HG03025 (cell line): ENCODE measurements at regions not wholly inside any gene's neighbourhood (a gene's known extent, or its start where the extent isn't known, plus 50 kb on each side); places are given as distances from the start of the nearest gene placed in this dataset.

Source experiments
- ATAC-seq: cut with Tn5 transposase; IDR thresholded peaks from one replicate; pipeline ENCODE4 v1.9.1; 2021; ENCODE audit warnings: mild to moderate bottlenecking, moderate library complexity; ENCODE audit not compliant: unreplicated experiment, low FRiP score

DNA sequence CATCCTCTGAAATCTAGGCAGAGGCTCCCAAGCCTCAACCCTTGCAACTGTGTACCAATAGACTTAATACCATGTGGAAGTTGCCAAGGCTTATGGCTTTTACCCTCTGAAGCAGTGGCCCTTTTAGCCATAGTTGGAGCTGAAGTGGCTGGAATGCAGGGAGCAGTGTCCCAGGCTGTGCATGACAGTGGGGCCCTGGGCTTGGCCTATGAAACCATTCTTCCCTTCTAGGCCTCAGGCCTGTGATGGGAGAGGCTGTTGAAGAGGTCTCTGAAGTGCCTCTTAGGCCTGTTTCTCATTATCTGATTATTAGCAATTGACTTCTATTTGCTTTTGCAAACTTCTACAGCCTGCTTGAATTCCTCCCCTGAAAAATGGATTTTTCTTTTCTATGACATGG, 612.7 kb upstream of the ZWINT start:
- ATAC-seq = no peak

- no peak for ATAC-seq
Observed at GRCh38 chr10:56943221-56943755, 582.2 kb upstream of the ZWINT start.

DNA sequence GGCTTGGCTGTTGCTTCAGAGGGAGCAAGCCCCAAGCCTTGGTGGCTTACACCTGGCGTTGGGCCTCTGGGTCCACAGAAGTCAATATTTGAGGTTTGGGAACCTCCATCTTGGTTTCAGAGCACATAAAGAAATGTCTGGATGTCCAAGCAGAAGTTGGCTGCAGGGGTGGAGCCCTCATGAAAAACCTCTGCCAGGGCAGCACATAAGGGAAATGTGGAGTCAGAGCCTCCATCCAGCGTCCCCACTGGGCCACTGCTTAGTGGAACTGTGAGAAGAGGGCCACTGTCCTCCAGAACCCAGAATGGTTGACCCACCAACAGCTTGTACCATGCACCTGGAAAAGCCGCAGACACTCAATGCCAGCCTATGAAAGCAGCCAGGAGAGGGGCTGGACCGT, 573.5 kb upstream of the ZWINT start:
- ATAC-seq = no peak

DNA sequence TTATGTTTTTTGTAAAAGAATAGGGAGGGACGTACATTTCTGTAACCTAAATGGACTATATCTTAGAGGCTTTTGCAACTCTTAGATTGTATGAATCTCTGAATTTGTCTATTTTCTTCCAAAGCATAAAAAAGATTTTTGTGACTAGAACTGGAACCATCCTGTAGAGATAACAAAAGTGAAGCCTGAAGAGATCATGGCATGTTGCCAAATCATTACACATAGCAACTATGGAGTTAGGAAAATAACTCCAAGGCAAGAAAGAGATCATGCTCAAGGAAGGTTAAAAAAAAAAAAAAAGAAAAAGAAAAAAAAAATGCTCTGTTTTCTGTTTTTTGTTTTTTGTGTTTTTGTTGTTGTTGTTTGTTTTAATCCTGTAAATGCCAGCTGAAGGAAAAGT, 567.7 kb upstream of the ZWINT start:
- ATAC-seq = no peak

GRCh38 chr10:56927701-56928100, 566.6 kb upstream of the ZWINT start:
- ATAC-seq = no peak

DNA sequence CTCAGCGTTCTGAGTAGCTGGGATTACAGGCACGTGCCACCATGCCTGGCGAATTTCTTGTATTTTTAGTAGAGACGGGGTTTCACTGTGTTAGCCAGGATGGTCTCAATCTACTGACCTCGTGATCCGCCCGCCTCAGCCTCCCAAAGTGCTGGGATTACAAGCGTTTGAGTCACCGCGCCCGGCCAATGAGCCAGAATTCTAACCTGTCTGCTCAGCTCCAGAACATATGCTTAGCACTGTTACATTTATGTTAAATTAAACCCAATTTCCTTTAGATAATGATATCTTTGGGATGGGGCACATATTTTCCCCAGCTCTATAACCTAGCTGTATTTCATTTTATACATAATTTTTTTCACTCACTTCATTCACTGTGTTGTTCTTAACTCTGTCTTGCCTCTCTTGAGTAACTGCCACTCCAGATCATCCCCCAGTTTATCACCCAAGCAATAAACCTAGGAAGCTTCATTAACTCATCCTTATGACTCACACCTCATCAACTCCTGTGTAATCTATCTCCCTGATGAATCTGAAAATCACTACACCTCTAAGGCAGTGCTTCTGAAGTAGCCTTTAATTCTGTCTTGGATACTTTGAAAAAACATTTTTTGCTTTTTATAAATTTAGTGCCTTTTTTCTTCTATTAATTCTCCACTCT, 559.7 kb upstream of the ZWINT start:
- no peak for ATAC-seq

DNA sequence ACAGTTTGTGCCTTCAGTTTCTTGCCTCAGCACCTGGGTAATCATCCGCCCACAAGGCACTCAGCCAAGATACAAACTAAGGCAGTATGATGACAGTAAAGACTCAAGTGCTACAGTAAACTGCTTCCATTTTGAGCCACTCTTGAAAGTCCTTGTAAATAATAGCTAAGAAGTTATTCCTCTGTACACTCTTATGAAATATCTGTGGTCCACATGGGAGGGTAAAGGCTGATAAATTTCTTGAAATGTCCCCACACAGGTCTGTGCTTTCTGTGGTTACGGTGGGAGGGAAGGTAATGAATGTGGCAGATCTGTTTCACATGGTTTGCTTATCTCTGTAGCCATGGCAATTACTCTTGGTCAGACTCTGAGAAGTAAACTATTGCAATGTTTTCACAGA, 551.0 kb upstream of the ZWINT start:
- no peak for ATAC-seq

GRCh38 chr10:56905051-56905450, 544.0 kb upstream of the ZWINT start:
- no peak for ATAC-seq

DNA sequence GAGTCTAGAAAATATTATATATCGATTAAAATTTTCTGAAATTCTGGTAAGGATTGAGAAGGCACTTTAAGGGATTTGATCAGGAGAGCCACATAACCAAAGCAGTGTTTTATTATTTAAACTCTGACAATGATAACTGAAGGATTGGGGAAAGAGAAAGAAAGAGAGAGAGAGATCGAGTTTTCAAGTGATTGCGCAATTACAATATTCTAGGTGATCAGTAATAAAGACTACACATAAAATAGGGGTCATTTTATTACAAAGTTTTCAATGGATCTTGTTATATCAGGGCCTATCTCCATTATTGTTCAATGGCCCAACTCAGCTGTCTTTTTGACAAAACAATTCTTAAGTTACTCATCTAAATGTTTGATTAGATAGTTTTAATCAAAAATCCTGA, 541.5 kb upstream of the ZWINT start:
- ATAC-seq = no peak

DNA sequence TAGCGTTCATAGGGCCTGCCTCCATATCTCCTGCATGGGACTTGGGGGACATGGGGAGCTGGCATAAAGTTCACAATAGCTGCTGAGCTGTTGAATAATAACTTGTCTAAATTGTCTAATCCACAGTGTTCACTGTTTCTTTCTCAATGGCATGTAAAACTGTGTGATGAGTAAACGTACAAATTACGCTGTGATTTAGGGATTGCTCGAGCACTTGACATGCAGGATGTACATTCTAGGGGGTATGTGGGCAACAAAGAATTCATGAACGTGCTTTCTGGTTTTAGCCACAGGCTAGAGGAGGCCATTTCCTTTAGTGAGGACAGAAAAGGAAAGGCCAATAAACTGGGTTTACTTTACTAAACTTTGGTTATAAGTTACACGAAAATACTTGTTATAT, 534.2 kb upstream of the ZWINT start:
- no peak for ATAC-seq

DNA sequence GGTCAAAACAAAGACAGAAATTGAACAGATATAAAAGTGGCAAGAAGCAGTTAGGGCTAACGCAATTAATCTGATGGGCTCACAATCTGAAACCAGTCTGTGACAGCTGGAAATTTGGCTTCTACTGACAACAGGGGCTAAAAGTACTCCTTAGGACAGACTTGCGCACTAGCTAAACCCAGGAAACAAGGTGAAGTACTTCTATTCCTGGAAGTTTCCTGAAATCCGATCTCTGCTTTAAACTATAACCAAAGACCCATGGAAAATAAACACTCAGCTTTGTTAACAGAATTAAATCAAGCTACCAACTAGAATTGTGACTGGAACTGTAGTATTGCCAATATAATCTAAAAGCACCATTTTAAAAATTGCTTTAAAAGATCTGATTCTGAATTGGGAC, 520.2 kb upstream of the ZWINT start:
- no peak for ATAC-seq

DNA sequence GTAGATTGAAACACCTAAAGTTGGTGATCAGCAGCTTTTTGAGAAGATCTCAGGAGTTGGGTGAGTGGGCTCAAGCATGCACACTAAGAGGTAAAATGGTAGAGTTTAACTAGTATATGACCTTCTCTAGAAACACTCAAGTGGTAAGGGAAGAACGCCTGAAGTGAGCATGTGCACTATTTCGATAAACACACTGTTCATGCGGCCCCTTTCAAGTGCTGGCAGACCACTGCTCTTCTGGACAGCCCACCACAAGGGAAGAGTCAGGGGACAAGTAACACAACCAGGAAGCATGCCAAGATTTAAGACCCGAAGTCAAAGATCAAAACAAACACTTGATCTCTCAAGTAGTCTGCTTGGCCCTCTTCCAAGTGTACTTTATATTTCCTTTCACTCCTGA, 519.5 kb upstream of the ZWINT start:
- no peak for ATAC-seq

- ATAC-seq = no peak
Observed at GRCh38 chr10:56874950-56875349, 513.9 kb upstream of the ZWINT start.

DNA sequence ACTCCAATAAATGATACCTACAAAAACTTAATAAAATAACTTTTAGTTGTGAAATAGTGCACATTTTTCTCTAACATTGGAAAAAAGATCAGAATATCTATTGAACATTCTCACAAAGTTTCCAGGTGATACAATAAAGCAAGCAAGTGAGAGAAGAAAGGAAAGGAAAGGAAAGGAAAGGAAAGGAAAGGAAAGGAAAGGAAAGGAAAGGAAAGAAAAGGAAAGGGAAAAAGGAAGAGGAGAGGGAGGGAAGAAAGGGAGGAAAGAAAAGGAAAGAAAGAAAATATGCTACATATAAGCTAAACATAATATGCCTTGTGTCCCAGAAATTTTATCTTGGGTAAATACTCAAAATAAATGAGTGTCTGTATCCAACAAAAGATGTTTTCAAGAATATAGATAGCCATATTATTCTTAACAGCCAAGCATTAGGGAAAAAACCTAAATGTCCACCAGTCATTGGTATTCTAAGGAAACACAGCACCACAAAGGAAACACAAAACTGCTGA, 510.2 kb upstream of the ZWINT start:
- ATAC-seq = no peak

DNA sequence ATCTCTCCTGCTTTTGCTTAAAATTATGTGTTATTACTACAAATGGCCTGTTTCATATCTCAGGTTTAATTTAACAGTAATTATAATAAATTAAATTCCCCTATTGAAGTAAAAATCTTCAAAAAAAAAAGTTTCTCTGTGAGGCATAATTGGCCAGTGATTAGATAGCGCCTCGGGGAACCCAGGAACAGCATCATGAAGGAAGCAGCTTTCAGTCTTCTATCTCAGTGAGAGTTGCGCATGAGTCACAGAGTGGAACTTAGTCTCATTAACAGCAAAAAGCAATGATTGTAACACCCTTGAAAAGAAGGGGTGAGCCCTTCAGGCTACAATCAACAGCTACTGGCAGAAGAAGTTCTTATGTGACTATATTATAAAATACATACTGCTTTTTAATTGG, 506.2 kb upstream of the ZWINT start:
- no peak for ATAC-seq

DNA sequence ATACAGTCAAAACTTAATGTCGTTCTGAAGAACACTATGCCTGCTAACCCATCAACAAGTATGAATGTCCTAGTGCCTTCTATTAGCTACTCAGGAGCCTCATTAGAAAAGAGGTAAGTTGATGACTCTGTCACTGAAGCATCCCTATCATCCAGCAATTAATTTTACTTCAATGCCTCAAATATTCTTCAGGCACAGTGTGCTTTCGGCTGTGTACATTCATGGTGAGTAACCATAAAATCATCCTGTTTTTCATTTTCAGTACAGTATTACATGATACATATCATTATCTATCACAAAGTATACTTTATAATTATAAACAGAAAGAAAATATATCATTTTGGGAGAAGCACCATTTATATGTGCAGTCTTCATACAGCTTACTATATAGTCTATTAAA, 495.5 kb upstream of the ZWINT start:
- ATAC-seq = no peak

GRCh38 chr10:56844978-56845529, 484.0 kb upstream of the ZWINT start:
- no peak for ATAC-seq

DNA sequence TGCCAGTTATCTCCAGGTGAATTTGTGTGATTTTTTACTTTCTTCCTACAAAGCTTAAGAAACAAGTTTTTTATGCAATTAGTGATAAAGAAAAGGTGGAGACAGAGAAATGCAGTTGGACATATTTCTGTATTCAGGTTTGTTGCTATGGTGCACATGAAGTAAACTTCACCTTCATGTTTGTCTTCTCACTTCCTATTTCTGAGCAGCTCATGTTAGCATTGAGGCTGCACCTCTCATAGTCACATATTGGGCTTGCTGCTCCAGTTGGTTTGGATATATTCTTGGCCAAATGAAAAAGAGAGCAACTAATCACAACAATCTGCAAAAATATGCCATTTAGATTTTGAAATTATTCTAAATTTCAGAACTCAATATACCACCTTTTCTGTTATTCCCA, 475.6 kb upstream of the ZWINT start:
- no peak for ATAC-seq

- no peak for ATAC-seq
Observed at GRCh38 chr10:56831681-56832080, 470.6 kb upstream of the ZWINT start.

DNA sequence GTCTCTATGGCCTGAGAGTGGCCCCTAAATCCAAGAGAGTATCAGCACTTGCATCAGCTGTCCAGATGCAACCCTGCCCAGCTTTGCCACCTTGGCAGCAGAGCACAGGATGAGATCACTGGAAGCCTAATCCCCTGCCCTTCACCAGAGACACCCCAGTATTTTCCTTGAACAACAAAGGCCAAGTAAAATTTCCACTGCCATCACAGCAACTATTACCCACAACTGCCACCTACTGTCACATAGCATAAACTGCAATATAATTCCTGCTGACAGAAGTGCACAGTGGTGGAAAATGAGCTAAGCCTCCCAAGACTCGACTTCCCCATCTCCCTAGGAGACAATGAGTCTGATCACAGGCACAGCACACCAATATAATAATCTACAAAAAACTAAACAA, 462.8 kb upstream of the ZWINT start:
- peak; percentile 80 for ATAC-seq

DNA sequence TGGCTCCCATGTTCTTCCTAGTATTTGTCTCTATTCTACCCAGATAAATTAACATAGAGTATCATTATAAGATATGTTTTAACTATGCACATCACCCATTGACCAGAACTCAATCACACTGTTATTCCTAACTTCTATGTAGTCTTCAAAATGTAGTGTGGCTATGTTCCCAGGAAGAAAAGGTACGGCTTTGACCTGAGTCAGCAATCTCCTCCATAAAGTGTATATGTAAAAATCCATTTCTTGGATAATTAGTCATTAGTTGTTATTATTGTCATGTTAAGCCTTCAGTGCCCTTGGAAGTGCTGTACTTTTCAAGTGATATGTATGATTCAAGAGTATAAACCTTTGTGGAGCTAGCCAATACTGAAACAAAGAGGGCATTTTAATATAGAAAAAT, 444.0 kb upstream of the ZWINT start:
- no peak for ATAC-seq

DNA sequence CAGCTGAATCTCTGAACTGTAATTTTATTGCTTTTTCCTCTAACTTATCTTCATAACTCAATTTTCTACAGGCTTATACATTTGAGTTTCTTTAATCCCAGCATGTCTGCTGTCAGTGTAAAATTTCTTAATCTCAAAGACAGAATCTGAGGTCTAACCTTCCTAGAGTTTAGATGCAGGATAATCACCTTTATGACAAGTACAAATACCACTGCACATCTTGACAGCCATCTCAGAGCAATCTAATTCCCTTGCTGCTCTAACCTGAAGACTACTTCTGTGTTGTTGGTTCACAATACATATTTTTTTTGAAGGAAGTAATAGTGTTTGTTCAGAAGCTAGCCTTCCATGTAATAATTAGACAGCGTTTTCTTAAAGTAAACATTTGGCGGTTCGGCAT, 424.2 kb upstream of the ZWINT start:
- ATAC-seq = no peak
